NCI-H510A (cell line): ENCODE measurements at regions not wholly inside any gene's neighbourhood (a gene's known extent, or its start where the extent isn't known, plus 50 kb on each side); places are given as distances from the start of the nearest gene placed in this dataset.

Experiments used
- DNase-seq: peaks from one replicate; lab custom pipeline; 2025; lab: John Stamatoyannopoulos, UW

DNA sequence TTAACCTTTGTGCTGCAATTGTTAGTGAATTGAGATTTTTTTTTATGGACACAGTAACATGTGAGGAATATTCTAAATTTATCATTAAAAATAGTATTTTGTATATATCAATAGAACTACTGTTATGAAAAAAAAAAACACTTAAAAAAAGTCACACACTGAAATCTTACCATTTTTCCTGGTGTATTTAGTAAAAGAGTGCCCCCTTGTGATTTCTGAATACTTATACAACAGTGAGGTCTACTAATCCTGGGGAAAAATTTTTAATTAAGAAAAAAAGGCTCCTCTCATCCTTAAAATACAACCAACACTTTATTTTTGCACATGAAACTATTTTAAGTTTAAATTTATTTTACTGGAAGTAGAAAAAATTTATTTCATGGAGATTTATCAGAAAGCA, 56.4 kb upstream of the SPOCK3 start:
- DNase-seq: no peak

DNA sequence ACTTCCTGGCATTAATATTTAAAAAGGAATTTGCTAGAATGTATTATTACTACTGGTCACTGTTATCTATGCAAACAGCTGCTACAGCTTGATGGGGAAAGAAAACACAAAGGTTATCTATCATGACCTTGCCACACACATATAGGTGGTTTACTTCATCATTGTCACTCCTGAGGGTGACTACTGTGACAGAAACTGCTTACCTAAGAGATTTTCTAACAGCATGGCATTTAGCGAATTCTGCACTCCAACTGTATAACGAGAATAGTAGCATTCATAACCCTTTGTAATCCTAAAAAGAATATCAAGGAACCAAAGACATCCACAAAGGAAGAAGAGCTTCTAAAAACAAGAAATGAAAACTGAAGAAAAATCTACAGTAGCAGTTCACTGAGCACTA, 74.6 kb upstream of the SPOCK3 start:
- DNase-seq: no peak

DNA sequence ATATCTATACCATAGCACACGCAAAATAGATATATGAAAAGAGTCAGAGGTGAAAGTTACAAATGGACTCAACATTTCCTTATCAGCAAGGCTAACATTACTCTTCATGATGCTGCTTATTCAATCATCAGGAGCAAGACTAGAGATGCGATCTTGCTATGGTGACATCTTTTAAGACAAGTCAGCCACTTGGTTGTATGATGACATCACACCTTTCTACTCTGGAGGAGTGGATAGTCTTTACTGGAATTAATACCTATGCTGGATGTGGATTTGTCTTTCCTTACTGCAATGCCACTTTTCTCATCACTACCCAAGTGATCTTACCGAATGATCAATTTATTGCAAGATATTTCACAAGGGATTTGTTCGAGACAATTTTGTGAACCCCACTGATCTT, 87.0 kb upstream of the SPOCK3 start:
- DNase-seq: no peak

DNA sequence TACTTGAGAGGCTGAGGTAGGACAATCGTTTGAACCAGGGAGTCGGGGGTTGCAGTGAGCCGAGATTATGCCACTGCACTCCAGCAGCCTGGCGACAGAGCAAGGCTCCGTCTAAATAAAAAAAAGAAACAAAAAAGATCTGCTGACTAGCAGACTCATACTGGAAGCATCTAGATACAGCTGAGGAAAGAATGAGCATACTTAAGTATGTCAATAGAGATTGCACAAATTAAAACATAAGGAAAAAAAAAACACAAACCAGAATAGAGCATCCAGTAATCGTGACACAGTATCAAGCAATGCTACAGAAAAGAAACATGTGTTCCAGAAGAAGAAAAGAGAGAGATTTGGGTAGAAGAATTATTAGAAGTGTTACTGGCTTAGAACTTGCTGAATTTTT, 105.5 kb upstream of the SPOCK3 start:
- DNase-seq: no peak

DNA sequence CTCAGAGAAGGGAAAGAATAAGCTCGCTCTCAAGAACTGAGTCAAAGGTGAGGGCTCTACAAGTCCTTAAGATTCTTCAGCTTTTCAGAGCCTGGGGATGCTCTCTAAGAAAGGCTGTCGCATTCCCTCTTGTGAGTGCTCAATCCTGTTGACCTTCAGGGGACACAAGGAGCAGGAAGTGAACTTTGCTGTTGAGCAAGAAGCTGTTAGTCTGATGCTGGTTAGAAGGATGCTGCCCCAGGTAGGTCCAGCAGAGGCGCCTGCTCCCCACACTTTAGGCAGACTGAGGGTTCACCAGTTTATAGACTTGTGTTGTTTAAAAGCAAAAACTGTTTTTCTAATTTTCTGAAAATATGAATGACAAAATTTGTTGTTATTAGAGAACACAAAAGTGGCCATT, 125.4 kb upstream of the SPOCK3 start:
- no peak for DNase-seq

DNA sequence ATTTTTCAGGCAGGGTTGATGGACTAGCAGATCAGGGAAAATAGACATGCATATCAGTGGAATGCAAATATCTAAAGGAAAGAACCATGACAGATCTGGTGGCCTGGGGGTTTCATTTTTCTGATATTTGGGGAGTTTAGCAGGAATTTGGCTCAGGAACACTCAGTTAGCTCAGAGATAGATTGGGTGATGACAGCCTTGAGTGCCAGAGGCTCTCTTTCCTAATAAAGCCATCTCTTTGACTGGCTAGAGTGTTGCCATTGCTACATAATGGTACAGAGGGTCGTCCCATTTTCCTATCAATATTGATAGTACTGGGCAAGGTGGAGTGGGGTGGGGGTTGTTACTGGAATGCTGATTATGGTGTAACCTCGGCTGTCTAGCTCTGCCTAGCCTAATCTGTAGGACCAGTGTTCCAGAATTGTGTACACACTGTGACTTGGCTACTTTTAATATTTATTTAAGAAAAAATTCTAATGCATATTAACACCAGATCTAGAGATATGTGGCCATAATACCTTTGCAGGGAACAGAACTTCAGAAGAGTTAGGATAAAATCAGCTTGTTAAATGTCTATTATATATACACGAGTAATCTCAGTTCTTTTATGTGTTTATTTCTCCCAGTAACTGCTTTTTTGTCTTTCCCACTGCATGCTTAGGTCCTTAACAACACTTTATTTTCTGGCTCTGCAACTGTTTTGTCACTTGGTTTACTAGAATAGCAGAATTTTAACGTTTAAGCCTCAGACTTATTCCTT, 145.0 kb upstream of the SPOCK3 start:
- DNase-seq: no peak

DNA sequence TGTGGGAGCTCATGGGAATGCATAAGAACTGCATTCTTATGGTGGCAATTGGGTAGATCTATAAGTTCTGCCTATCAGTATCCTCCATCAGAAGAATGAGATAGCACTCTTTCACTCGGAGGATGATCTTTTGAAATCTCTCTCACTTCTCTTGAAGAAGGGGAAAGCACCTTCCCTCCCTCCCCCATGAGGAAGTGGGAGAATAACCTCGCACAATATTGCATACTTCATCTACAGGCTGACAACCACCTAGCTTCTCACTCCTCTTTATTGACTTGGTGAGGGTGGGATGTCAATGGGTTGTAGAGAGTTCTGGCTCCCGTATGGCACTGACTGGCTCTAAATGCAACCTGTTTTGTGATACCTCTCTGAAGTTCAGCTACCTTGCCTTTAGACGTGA, 146.7 kb upstream of the SPOCK3 start:
- DNase-seq: no peak

DNA sequence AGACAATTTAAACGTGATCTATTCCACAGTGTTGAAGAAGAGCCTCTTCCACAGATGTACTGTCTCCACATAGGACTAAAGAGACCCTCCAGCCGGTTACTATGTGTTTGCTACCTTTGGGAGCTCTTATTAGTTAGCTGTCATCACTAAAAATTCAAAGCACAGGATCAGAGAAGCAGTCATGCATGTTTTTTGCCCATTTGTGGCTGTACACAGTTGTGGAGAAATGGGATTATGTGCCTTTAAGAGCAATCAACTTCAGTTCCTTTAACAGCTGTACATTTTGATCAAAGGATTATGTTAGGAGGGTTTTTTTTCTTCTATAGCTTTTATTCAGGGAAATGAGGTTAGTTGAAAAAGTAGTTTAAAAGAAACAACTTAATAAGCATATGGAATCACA, 149.0 kb upstream of the SPOCK3 start:
- DNase-seq: no peak

DNA sequence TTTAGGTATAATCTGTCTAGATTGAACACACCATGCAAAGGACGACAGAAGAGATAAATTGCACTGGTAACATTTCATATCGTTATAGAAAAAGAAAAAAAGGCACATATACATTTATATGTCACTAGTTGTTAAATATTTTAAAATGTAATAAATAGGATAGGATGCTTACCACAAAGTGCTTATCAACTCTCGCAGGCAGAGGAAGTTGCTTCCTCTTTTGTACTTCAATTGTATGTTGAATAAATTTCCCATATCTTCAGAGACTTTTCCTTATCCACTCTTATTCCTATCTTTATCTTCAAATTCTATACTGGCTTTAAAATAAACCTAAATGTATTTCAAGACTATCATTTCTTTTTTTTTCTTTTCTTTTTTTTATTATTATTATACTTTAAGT, 163.3 kb upstream of the SPOCK3 start:
- DNase-seq: no peak

DNA sequence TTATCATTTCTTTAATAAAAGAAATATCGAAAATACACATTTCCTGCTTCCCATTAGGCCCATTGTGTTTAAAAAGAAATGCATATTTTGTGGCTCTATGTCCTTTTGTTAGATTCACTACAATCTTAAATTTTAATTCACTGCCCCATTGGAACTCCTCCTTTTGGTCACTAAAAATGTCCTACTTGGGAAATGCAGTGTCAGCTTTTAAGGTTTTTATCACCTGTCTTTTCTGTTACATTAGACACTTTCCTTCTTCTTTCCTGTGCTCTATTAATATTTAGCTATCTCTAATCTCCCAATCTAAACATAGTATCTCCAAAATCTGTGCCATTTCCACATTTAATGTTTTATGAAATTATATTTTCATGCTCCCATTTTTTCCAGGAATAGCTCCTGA, 164.9 kb upstream of the SPOCK3 start:
- no peak for DNase-seq

DNA sequence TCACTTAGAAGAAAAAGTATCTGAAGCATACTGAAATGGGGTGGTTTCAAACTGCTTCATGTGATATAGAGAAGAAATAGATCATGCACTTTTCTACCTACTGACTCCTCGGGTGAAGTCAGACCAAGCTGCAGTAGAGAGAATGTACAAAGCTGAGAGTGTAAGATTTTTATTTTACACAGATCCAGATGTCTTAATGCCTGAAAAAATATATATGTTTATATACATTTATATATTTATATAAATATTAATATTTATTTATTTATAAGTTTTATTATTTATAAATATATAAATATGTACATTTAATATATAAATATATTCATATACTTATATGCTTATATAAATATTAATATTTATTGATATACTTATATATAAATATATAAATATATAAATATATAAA, 171.9 kb upstream of the SPOCK3 start:
- DNase-seq: no peak

DNA sequence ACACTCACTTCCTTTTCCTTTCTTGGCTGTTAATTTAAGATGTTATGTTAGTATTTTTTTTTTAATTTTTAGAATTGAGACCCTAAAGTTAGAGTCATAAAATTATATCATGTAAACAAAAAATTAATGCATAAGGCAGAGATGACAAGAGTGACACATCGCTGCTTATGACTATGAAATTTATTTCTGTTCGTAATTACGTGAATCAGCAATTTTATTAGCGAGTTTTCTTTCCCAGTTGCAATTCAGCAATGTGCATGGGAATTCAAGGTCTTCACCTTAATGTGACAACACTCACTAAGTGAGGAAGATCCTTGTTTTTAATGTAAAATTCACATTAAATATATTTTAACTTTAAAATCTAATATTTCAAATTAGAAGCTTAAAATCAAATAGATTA, 181.2 kb upstream of the SPOCK3 start:
- no peak for DNase-seq

DNA sequence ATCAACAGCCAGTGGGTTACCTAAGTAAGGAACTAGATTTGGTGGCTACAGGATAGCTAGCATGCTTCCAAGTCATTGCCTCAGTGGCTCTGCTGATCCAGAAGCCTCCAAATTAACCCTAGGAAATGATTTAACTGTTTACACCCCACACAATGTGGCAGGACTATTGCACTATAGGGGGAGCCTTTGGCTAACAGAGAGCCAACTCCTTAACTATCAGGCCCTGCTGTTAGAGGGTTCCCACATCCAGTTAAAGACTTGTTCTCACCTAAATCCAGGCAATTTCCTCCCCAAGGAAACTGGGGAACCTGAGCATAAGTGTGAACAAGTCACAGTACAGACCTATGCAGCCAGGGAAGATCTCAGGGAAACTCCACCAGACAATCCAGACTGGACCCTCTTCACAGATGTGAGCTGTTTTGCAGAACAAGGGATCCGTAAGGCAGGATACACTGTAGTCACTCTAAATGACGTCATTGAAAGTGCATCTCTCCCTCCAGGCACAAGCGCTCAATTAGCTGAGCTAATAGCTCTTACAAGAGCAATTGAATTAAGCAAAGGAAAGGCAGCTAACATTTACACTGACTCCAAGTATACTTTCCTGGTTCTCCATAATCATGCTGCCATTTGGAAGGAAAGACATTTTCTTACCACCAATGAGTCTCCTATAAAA, 185.3 kb upstream of the SPOCK3 start:
- DNase-seq: no peak

DNA sequence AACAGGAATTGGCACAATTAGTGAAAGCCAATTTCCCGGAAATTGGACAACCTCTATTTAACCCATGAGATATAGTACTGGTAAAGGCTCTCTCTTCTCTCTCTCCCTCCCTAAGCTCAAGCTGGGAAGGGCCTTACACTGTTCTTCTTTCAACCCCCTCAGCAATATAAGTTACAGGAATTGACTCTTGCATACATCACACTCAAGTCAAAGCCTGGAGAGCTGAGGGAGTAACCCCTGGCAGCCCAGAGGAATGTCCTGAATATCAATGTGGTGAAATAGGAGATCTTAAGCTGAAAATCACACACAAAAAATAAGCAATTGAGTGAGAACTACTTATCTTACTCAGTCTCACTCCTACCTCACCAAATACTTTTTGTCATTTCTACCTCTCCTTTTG, 186.9 kb upstream of the SPOCK3 start:
- DNase-seq: no peak

DNA sequence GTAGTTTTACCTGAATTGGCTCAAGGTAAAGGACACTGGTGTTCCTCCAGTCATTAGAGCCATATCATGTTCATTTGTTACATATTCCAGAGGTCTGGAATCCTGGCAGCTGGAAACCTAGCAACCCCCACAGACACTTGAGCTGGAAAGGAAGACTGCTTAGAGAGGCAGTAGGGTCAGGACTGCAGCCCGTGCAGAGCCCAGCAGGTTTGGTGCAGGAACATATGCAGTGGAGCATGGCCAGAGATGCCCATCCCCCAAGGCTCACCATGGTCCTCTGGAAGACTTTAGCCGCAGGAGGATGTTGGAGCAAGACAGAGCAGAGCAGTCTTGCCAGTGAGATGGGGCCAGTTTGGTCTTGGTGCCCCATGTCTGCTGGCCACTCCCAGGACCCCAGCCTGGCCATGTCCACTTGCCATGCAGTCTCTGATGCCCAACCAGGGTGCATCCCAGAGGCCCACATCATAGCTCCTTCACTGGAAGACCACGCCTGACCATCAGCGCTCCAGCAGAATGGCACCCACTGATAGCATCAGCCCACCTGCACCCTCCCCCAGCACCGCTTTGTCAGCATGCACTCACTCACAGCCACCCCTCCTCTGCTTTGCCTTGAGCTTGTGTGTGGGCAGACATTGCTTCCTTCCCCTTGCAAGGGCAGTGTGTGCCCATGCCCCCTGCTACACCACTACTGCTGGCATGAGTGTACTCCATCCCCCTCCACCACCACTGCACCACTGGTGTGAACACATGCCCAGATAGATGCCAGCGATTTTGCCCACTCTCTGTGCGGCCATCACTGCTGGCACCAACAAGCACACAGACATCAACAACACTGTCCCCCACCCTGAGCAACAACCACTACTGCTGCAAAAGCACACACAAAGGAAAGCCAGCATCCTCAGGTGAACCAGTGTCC, 190.3 kb upstream of the SPOCK3 start:
- no peak for DNase-seq

DNA sequence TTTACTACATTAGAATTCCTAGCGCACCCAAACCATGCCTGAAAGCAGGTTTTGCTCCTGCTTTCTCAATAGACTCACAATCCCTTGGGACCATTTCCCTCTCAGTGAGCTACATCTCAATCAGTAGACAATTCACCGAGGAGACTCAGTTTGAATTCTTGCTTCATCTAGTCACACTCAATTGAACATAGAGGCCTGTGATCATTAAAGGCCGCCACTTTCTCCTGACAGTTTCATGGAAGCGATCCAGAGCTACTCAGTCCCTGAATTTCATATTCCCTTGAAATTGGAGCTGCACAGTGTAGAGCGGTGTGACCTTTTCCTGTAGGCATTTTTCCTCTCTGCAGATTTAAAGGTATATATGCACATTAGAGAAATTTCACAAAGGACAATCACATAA, 193.9 kb upstream of the SPOCK3 start:
- DNase-seq: peak; percentile 20

DNA sequence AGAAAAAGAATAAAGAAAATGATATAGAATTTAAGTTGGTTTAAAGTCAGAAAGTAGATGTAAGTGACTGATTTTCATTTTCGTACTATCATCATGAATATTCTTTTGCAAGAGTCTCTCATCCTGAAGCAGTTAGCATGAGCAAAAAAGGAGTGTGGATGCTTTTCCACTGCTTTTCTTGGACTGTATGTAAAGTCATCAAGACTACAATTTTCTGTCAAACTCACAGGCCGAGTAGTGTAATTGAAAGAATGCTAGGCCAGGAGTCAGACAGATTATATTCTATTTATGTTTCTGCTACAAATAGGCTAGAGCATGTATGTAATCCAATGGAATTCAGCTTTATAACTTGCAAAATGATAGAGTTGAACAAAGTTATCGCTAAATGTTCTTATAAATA, 197.1 kb upstream of the SPOCK3 start:
- DNase-seq: no peak

DNA sequence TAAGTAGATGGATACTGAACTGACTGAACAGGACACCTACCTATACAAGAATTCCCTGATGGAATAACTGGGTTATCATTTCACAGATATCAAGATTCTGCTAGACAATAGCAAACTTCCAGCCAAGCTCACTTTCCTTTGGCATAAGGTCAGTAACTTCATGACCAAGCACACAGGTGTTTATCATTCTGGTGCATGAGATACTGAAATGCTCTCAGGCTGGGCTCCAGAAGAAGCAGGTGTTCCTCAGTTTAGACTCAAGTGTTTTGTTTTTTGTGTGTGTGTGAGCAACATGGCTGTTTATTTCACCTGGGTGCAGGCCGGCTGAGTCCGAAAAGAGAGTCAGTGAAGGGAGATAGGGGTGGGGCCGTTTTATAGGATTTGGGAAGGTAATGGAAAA, 201.5 kb upstream of the SPOCK3 start:
- peak; percentile 10 for DNase-seq

DNA sequence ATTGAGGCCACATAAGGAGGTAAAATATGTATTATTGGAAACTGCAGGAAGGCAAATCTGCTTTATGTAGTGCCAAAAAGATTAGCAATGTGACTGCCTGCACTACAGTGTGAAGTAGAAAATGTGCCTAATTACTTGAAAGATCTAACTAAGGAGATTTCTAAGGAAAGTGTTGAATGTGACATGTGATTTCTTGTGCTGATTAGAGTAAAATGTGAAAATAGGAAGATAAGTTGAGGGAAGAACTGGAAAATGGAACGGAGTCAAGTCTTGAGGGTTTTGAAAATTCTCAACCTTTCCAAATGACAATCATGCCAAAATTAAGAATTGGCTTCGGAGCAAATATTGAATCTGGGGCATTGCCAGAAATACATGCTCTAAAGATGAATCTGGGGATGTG, 209.5 kb upstream of the SPOCK3 start:
- DNase-seq: no peak

DNA sequence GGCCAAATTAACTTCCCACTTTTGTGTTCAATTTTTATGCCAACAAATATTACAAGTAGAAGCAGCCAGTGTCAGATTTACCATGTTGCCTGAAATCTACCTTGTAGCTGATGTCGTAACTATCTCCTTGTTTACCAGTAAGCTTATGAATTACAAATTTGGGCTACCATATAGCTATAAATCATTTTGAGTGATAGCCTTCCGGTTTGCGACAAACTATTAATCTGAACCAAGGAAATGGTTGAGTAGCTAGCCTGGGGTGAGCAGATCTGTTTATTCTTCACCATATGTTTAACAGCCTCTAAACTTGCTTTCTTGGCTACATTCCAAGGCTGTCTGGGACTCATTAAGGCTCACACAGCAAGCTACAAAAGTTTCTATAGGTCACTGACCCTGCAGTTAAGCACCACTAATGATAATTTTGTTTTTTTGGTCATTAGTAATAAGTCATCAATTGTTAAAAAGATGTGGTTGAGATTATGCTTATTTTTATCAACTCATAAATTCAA, 218.7 kb upstream of the SPOCK3 start:
- DNase-seq: no peak

DNA sequence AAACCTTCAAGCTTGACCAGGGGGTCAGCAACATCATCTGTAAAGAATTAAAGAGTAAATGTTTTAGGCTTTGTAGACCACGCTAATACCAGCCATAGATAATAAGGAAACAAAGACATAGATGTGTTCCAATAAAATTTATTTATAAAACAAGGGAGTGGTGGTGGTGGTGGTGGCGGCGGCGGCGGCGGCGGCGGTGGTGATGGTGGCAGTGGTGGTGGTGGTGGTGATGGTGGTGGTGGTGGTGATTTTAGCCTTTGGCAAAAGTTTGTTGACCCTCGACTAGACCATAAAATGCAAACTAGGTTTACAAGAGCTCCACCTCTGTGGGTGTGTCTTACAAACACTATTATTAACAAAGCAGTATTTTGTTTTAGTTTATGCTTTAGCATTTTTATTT, 222.3 kb upstream of the SPOCK3 start:
- no peak for DNase-seq

DNA sequence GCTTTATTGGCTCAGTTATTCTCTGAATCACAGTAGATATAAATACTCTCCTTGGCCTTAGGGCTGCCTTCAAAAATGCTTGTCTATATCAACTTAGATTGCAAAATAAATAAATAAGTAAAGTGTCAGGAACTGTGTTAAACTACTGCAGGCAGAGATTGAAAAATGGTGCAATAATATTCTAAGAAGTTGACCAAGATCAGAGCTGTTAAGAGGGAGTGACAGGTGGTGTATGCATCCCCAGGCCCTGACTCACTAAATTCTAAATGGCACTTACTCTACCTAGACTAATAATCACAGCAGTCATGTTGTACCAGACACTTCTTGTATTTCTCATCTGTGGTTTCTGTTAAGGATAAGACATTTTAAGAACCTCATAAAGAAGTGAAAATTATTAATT, 235.1 kb upstream of the SPOCK3 start:
- DNase-seq: no peak

DNA sequence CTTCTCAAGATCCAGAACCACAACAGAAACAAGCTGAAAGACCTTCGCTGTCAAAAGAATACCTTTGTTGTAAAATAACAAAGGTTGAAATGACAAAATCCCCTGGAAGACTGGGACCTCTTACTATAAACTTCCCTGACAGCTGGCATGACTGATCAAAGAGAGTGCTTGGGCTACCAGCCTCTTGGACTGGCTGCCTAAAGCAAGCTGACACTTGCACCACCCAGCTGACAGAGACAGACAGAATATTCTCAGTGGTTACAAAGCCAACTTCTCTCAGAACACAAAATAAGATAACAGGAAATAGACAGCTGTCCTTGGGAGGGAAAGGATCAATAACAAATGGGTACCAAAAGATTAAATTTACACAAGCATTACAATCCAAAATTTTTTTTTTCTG, 241.7 kb upstream of the SPOCK3 start:
- DNase-seq: peak; percentile 0
